H1 (cell line): ENCODE measurements at regions not wholly inside any gene's neighbourhood (a gene's known extent, or its start where the extent isn't known, plus 50 kb on each side); places are given as distances from the start of the nearest gene placed in this dataset.

Experiments
- CTCF ChIA-PET: fragments of 300-600 bp; sonication (Branson Sonifier 250); formaldehyde crosslinking; loops from one replicate; lab custom pipeline; 2021; ENCODE audit not compliant: partially characterized antibody; lab: Charles Lee
- POLR2A ChIA-PET: fragments of 300-600 bp; sonication (Branson Sonifier 250); formaldehyde crosslinking; loops from one replicate; lab custom pipeline; 2021; ENCODE audit warnings: inconsistent platforms; ENCODE audit not compliant: partially characterized antibody; lab: Charles Lee
- DNase-seq, 2 experiments: peaks; one replicate each; pipeline versions ENCODE4 v3.0.0 to v3.0.0-alpha.2; 2010 to 2022; ENCODE audit warnings: low spot score in 2 of 2, low read depth in 1 of 2, mixed read lengths in 1 of 2
- FAIRE-seq: peaks from 2 replicates; lab custom pipeline; 2011; peaks lifted over from hg19 to GRCh38; lab: Jason Lieb, UNC
- H2AFZ ChIP-seq: 2 replicates; pipeline ENCODE4 v1.8.1; 2012; ENCODE audit warnings: low read length, inconsistent platforms
- H2AK5ac ChIP-seq: 2 replicates; pipeline ENCODE4 v1.6.1; 2013; ENCODE audit warnings: low read depth, low read length
- H2BK120ac ChIP-seq: replicated peaks from 2 replicates; pipeline ENCODE3; 2013; ENCODE audit warnings: low read depth, low read length, inconsistent platforms
- H2BK12ac ChIP-seq: 2 replicates; pipeline ENCODE4 v1.6.1; 2013; ENCODE audit warnings: low read depth, low read length
- H2BK15ac ChIP-seq: 2 replicates; pipeline ENCODE4 v1.6.1; 2013; ENCODE audit warnings: low read length
- H2BK20ac ChIP-seq: 2 replicates; pipeline ENCODE4 v1.6.1; 2013; ENCODE audit warnings: low read length
- H2BK5ac ChIP-seq: 2 replicates; pipeline ENCODE4 v1.6.1; 2013; ENCODE audit warnings: low read depth, low read length
- H3K14ac ChIP-seq: 2 replicates; pipeline ENCODE4 v1.6.1; 2013; ENCODE audit warnings: inconsistent platforms; ENCODE audit not compliant: insufficient read length
- H3K18ac ChIP-seq: 2 replicates; pipeline ENCODE4 v1.6.1; 2013; ENCODE audit warnings: low read length; ENCODE audit errors: extremely low read depth
- H3K23ac ChIP-seq: 2 replicates; pipeline ENCODE4 v1.6.1; 2013; ENCODE audit warnings: inconsistent platforms; ENCODE audit not compliant: insufficient read length
- H3K23me2 ChIP-seq: 2 replicates; pipeline ENCODE4 v1.6.1; 2013; ENCODE audit warnings: low read depth, low read length
- H3K27ac ChIP-seq: 2 replicates; pipeline ENCODE4 v1.6.1; 2011; ENCODE audit warnings: low read depth, low read length, inconsistent platforms
- H3K27me3 ChIP-seq, 4 experiments: replicated peaks in 1 of 4; 1 replicate in 1 of 4; 2 replicates in 3 of 4; pipeline versions ENCODE4 v1.6.1 to v1.8.1; 2011 to 2013; ENCODE audit warnings: low read length in 3 of 4, mild to moderate bottlenecking in 3 of 4, inconsistent platforms in 2 of 4, mixed read lengths in 2 of 4, moderate library complexity in 1 of 4; ENCODE audit not compliant: control insufficient read depth in 3 of 4, insufficient read depth in 3 of 4; ENCODE audit errors: extremely low read depth in 1 of 4
- H3K36me3 ChIP-seq, 4 experiments: 2 replicates each; pipeline versions ENCODE4 v1.6.1 to v1.8.1; 2011 to 2013; ENCODE audit warnings: mild to moderate bottlenecking in 4 of 4, low read length in 3 of 4, moderate library complexity in 2 of 4, control low read depth in 1 of 4, inconsistent platforms in 1 of 4; ENCODE audit not compliant: insufficient read depth in 4 of 4, control insufficient read depth in 2 of 4
- H3K4ac ChIP-seq: replicated peaks from 2 replicates; pipeline ENCODE3; 2013; ENCODE audit warnings: low read length, low read depth, mixed read lengths, inconsistent platforms; ENCODE audit not compliant: insufficient read length
- H3K4me1 ChIP-seq, 4 experiments: replicated peaks in 1 of 4; 1 replicate in 1 of 4; 2 replicates in 3 of 4; pipeline versions ENCODE4 v1.6.1 to v1.8.1; 2011 to 2013; ENCODE audit warnings: low read length in 3 of 4, inconsistent platforms in 2 of 4, mixed read lengths in 1 of 4; ENCODE audit not compliant: insufficient read depth in 4 of 4, control insufficient read depth in 3 of 4
- H3K4me2 ChIP-seq, 2 experiments: 2 replicates each; pipeline versions ENCODE4 v1.6.1 to v1.8.1; 2011 to 2013; ENCODE audit warnings: low read depth in 2 of 2, low read length in 2 of 2, control low read depth in 1 of 2, inconsistent platforms in 1 of 2, mild to moderate bottlenecking in 1 of 2; ENCODE audit not compliant: insufficient read depth in 1 of 2
- H3K4me3 ChIP-seq, 4 experiments: fragments of 200-600, 300-600 bp in 1 of 4; sonication (generic), shearing (Covaris generic), sonication (Bioruptor Twin) in 1 of 4; 2 replicates each; pipeline versions ENCODE4 v1.5.1 to v1.8.1; 2011 to 2016; ENCODE audit warnings: low read length in 4 of 4, low read depth in 3 of 4, control low read depth in 2 of 4, inconsistent platforms in 2 of 4, mild to moderate bottlenecking in 2 of 4, mixed read lengths in 1 of 4, moderate library complexity in 1 of 4; ENCODE audit not compliant: insufficient read depth in 2 of 4; ENCODE audit errors: extremely low read depth in 1 of 4
- H3K56ac ChIP-seq: replicated peaks from 2 replicates; pipeline ENCODE3; 2013; ENCODE audit warnings: low read depth, mild to moderate bottlenecking, mixed read lengths, low read length, inconsistent platforms; ENCODE audit not compliant: insufficient read length
- H3K79me1 ChIP-seq: 2 replicates; pipeline ENCODE4 v1.6.1; 2013; ENCODE audit warnings: low read depth, low read length, control low read depth
- H3K79me2 ChIP-seq, 2 experiments: 2 replicates each; pipeline versions ENCODE4 v1.6.1 to v1.8.1; 2012 to 2013; ENCODE audit warnings: low read length in 2 of 2, mild to moderate bottlenecking in 2 of 2, inconsistent platforms in 1 of 2; ENCODE audit not compliant: insufficient read depth in 2 of 2, control insufficient read depth in 1 of 2
- H3K9ac ChIP-seq, 4 experiments: replicated peaks in 1 of 4; 1 replicate in 1 of 4; 2 replicates in 3 of 4; pipeline versions ENCODE4 v1.6.1 to v1.8.1; 2011 to 2013; ENCODE audit warnings: low read depth in 3 of 4, low read length in 3 of 4, control low read depth in 2 of 4, mild to moderate bottlenecking in 2 of 4, moderate library complexity in 2 of 4, inconsistent platforms in 1 of 4; ENCODE audit errors: extremely low read depth in 1 of 4
- H3K9me3 ChIP-seq, 2 experiments: 2 replicates each; pipeline versions ENCODE4 v1.6.1 to v1.8.1; 2012 to 2013; ENCODE audit warnings: mild to moderate bottlenecking in 2 of 2, moderate library complexity in 2 of 2, control low read depth in 1 of 2, inconsistent platforms in 1 of 2, low read depth in 1 of 2, low read length in 1 of 2, mixed read lengths in 1 of 2; ENCODE audit not compliant: insufficient read depth in 2 of 2
- H4K20me1 ChIP-seq, 2 experiments: replicated peaks in 1 of 2; 2 replicates each; pipeline versions ENCODE3 to v1.8.1; 2011 to 2013; ENCODE audit warnings: inconsistent platforms in 2 of 2, low read length in 2 of 2, mild to moderate bottlenecking in 1 of 2; ENCODE audit not compliant: insufficient read depth in 2 of 2, control insufficient read depth in 1 of 2
- H4K5ac ChIP-seq: 2 replicates; pipeline ENCODE4 v1.6.1; 2013; ENCODE audit warnings: low read length, low read depth, mixed read lengths, inconsistent platforms; ENCODE audit not compliant: insufficient read length
- H4K8ac ChIP-seq: 2 replicates; pipeline ENCODE4 v1.8.0; 2013; ENCODE audit warnings: mild to moderate bottlenecking, moderate library complexity, low read length, inconsistent platforms; ENCODE audit not compliant: insufficient read depth; ENCODE audit errors: extremely low read depth
- H4K91ac ChIP-seq: replicated peaks from 2 replicates; pipeline ENCODE3; 2013; ENCODE audit warnings: low read length, mixed read lengths, inconsistent platforms; ENCODE audit not compliant: insufficient read length
- EGR1 ChIP-seq: IDR thresholded peaks from 2 replicates; pipeline ENCODE4 v1.6.1; 2011; ENCODE audit warnings: low read depth, low read length, borderline replicate concordance
- GTF2F1 ChIP-seq: IDR thresholded peaks from 2 replicates; pipeline ENCODE4 v1.6.1; 2012; ENCODE audit warnings: low read depth, low read length, improper control_type of control experiment, borderline replicate concordance
- HDAC6 ChIP-seq: IDR thresholded peaks from one replicate; pipeline ENCODE4 v1.7.1; 2012; ENCODE audit warnings: low read depth, mild to moderate bottlenecking, inconsistent platforms, low read length, moderate library complexity
- JUN ChIP-seq: IDR thresholded peaks from 2 replicates; pipeline ENCODE4 v1.6.1; 2011; ENCODE audit warnings: low read depth, mild to moderate bottlenecking, improper control_type of control experiment, low read length
- POLR2AphosphoS5 ChIP-seq: IDR thresholded peaks from 2 replicates; pipeline ENCODE4 v1.6.1; 2011; ENCODE audit warnings: low read depth, low read length
- RAD21 ChIP-seq, 2 experiments: IDR thresholded peaks in 1 of 2; conservative IDR thresholded peaks in 1 of 2; 2 replicates each; pipeline ENCODE4 v1.6.1; 2011; ENCODE audit warnings: low read depth in 2 of 2, low read length in 2 of 2, improper control_type of control experiment in 1 of 2, inconsistent platforms in 1 of 2, mild to moderate bottlenecking in 1 of 2, moderate library complexity in 1 of 2
- SIX5 ChIP-seq: IDR thresholded peaks from 2 replicates; pipeline ENCODE4 v1.6.1; 2011; ENCODE audit warnings: mild to moderate bottlenecking, low read depth, low read length
- SP2 ChIP-seq: IDR thresholded peaks from 2 replicates; pipeline ENCODE4 v1.6.1; 2012; ENCODE audit warnings: mild to moderate bottlenecking, low read length, inconsistent platforms
- TAF7 ChIP-seq: optimal IDR thresholded peaks from 2 replicates; pipeline ENCODE3; 2011; ENCODE audit warnings: low read depth, mild to moderate bottlenecking, inconsistent platforms, low read length, moderate library complexity, borderline replicate concordance
- WGBS, 2 experiments: shearing (Covaris generic) in 1 of 2; methylation state at CpG; one replicate each; pipeline versions ENCODE4 v1.1.6 to v1.1.7; 2013 to 2015; ENCODE audit warnings: low lambda C conversion rate in 2 of 2, mixed read lengths in 2 of 2, inconsistent platforms in 1 of 2, low coverage in 1 of 2, missing lambda C conversion rate in 1 of 2; ENCODE audit not compliant: insufficient replicate concordance in 2 of 2, insufficient coverage in 1 of 2, insufficient read length in 1 of 2; ENCODE audit errors: extremely low coverage in 1 of 2, missing lambda C conversion rate in 1 of 2; 5-methylcytosine and 5-hydroxymethylcytosine counted together

DNA sequence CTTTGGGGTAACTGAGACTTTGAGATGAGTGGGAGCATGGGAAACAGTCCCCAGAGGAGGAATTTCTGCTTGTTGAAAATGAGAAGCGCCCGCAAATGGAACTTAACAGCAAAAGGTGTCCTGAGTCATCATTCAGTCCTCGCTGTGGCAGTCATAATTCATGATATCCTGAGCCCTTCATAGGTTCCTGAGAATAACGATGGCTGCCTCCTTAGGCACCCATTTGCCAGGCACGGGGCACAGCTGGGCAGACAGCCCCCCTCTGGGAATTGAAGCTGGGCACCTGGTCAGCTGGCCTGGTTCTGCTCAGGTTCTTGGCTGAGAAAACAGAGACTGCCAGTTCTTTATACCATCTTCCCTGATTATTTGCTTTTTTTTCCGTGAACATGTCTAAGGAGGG, 69.8 kb upstream of the EGFLAM start:
- H3K23me2 ChIP-seq, result no peaks in the 10 kb centered on the region
- H4K20me1 ChIP-seq, result no peaks in the 10 kb centered on the region
- H3K4me1 ChIP-seq, result no peaks in the 10 kb centered on the region
- H2AK5ac ChIP-seq, result no peak overlapping the region
- no peaks in the 10 kb centered on the region for H3K36me3 ChIP-seq
- no peak overlapping the region for H3K14ac ChIP-seq
- no peaks in the 10 kb centered on the region for H3K27me3 ChIP-seq
- 88% methylated on average over 6 of the region's 6 CpGs; no CpG with 5 or more reads in 1 of the 2 experiments for WGBS, 2 experiments
- no peak overlapping the region for H2AFZ ChIP-seq
- H3K18ac ChIP-seq, result no peak overlapping the region
- H3K9me3 ChIP-seq, result no peaks in the 10 kb centered on the region
- no peak overlapping the region for H3K56ac ChIP-seq
- ChIA-PET POLR2A (no interaction called here), CTCF (interaction anchor here (0.7 to 3.2 kb wide), 12 partner anchors 11 to 465 kb away, joined by 3 to 13 read pairs (median 4); no protein-coding TSS in a partner anchor)
- no peak overlapping the region for H2BK20ac ChIP-seq
- H3K4me2 ChIP-seq, result no peak overlapping the region
- no peak overlapping the region for H2BK120ac ChIP-seq
- no peak overlapping the region for H3K4ac ChIP-seq
- H3K4me3 ChIP-seq, result no peak overlapping the region
- FAIRE-seq, result no peak
- H2BK15ac ChIP-seq, result no peak overlapping the region
- no peak overlapping the region for H3K27ac ChIP-seq
- H4K8ac ChIP-seq, result no peak overlapping the region
- no peak overlapping the region for H2BK5ac ChIP-seq
- no peaks in the 10 kb centered on the region for H3K79me2 ChIP-seq
- H3K23ac ChIP-seq, result no peak overlapping the region
- DNase-seq, result no peak
- TF ChIP-seq JUN (no peak), HDAC6 (no peak), TAF7 (no peak), GTF2F1 (no peak), EGR1 (no peak), POLR2AphosphoS5 (no peak), SP2 (no peak), RAD21 (IDR thresholded peaks at IDR 0.05 in 1 of 2, conservative IDR thresholded peaks at IDR 0.05 in 1 of 2; ENCODE audit: low read depth in 2 of 2, low read length in 2 of 2) (no peak), SIX5 (no peak)
- H2BK12ac ChIP-seq, result no peak overlapping the region
- no peaks in the 10 kb centered on the region for H3K79me1 ChIP-seq
- no peak overlapping the region for H4K91ac ChIP-seq
- no peak overlapping the region for H4K5ac ChIP-seq
- H3K9ac ChIP-seq, result no peak overlapping the region
